ENCODE measurements at regions not wholly inside any gene's neighbourhood (a gene's known extent, or its start where the extent isn't known, plus 50 kb on each side); places are given as distances from the start of the nearest gene placed in this dataset.

DNA sequence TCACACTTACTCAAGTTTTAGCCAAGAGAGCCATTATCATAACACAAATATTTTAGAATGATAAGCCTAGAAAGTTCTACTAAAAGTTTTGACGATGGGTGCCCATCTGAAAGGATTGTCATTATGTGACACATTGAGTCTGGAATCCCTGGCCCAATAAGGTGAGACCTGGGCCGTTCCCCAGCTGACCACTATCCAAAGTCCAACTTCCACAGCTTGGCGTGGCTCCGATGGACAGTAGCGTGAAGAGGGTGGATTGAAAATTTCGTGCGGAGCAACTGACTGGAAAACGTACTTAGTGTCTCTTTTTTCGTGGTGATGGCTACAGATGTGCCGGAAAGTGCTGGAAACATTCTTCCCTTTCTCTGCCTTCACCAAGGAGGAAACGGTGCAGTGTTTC is 439.0 kb upstream of the ZMIZ1 start:
- TF ChIP-seq, protein P1, sequence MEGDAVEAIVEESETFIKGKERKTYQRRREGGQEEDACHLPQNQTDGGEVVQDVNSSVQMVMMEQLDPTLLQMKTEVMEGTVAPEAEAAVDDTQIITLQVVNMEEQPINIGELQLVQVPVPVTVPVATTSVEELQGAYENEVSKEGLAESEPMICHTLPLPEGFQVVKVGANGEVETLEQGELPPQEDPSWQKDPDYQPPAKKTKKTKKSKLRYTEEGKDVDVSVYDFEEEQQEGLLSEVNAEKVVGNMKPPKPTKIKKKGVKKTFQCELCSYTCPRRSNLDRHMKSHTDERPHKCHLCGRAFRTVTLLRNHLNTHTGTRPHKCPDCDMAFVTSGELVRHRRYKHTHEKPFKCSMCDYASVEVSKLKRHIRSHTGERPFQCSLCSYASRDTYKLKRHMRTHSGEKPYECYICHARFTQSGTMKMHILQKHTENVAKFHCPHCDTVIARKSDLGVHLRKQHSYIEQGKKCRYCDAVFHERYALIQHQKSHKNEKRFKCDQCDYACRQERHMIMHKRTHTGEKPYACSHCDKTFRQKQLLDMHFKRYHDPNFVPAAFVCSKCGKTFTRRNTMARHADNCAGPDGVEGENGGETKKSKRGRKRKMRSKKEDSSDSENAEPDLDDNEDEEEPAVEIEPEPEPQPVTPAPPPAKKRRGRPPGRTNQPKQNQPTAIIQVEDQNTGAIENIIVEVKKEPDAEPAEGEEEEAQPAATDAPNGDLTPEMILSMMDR (IDR thresholded peaks at IDR 0.05), result no peak
- no peak for TF ChIP-seq POLR2A (IDR thresholded peaks at IDR 0.05)
- TF ChIP-seq POLR2AphosphoS5 (IDR thresholded peaks at IDR 0.05), result no peak
